Type B pancreatic cell (in vitro differentiated cells): ENCODE measurements at regions not wholly inside any gene's neighbourhood (a gene's known extent, or its start where the extent isn't known, plus 50 kb on each side); places are given as distances from the start of the nearest gene placed in this dataset.

Experiments used
- DNase-seq: peaks from one replicate; pipeline ENCODE4 v3.0.0; 2021; ENCODE audit warnings: mixed read lengths; ENCODE audit not compliant: unreplicated experiment; ENCODE audit errors: extremely low spot score
- H3K27ac Mint-ChIP-seq: 2 replicates; pipeline ENCODE4 v1.8.0; 2021; ENCODE audit warnings: mild to moderate bottlenecking, mixed read lengths
- H3K27me3 Mint-ChIP-seq: 2 replicates; pipeline ENCODE4 v1.8.0; 2021; ENCODE audit warnings: mixed read lengths
- H3K36me3 Mint-ChIP-seq: 2 replicates; pipeline ENCODE4 v1.8.0; 2021; ENCODE audit warnings: mixed read lengths
- H3K4me1 Mint-ChIP-seq: one replicate; pipeline ENCODE4 v1.8.0; 2021; ENCODE audit warnings: mixed read lengths; ENCODE audit not compliant: unreplicated experiment
- H3K4me3 Mint-ChIP-seq: 2 replicates; pipeline ENCODE4 v1.8.0; 2021; ENCODE audit warnings: mild to moderate bottlenecking, mixed read lengths
- H3K9me3 Mint-ChIP-seq: 2 replicates; pipeline ENCODE4 v1.8.0; 2021; ENCODE audit warnings: mixed read lengths
- CTCF ChIP-seq: fragments of 200-600 bp; sonication (generic); conservative IDR thresholded peaks from 2 replicates; pipeline ENCODE4 v1.5.0; 2021; ENCODE audit warnings: antibody characterized with exemption, mild to moderate bottlenecking

- H3K27me3 Mint-ChIP-seq: no peaks in the 10 kb centered on the region
- H3K27ac Mint-ChIP-seq: no peak overlapping the region
- H3K36me3 Mint-ChIP-seq: no peaks in the 10 kb centered on the region
- peaks cover 5% of the 10 kb centered on the region for H3K4me1 Mint-ChIP-seq
- peaks cover 5% of the 10 kb centered on the region for H3K9me3 Mint-ChIP-seq
- DNase-seq: no peak
- H3K4me3 Mint-ChIP-seq: no peak overlapping the region
- TF ChIP-seq CTCF: no peak
Observed at GRCh38 chr1:162976628-162977027, 92.5 kb upstream of the RGS4 start.

- H3K9me3 Mint-ChIP-seq: peaks cover 5% of the 10 kb centered on the region
- peaks cover 5% of the 10 kb centered on the region for H3K4me1 Mint-ChIP-seq
- H3K36me3 Mint-ChIP-seq: no peaks in the 10 kb centered on the region
- H3K27me3 Mint-ChIP-seq: no peaks in the 10 kb centered on the region
- TF ChIP-seq CTCF: no peak
- H3K27ac Mint-ChIP-seq: no peak overlapping the region
- no peak overlapping the region for H3K4me3 Mint-ChIP-seq
- no peak for DNase-seq
Observed at GRCh38 chr1:162974810-162975209, 94.4 kb upstream of the RGS4 start.

- Mint-ChIP-seq H3K4me1 (peaks cover 5% of the 10 kb centered on the region), H3K9me3 (peaks cover 5% of the 10 kb centered on the region), H3K4me3 (no peak overlapping the region), H3K27ac (no peak overlapping the region), H3K27me3 (no peaks in the 10 kb centered on the region), H3K36me3 (no peaks in the 10 kb centered on the region)
- no peak for TF ChIP-seq CTCF
- no peak for DNase-seq
Observed at GRCh38 chr1:162973381-162973795, 95.8 kb upstream of the RGS4 start.

- H3K27me3 Mint-ChIP-seq: no peaks in the 10 kb centered on the region
- H3K27ac Mint-ChIP-seq: no peak overlapping the region
- peaks cover 5% of the 10 kb centered on the region for H3K9me3 Mint-ChIP-seq
- H3K4me3 Mint-ChIP-seq: no peak overlapping the region
- TF ChIP-seq CTCF: no peak
- no peak for DNase-seq
- peaks cover under 1% of the 10 kb centered on the region for H3K4me1 Mint-ChIP-seq
- no peaks in the 10 kb centered on the region for H3K36me3 Mint-ChIP-seq
Observed at GRCh38 chr1:162972773-162973172, 96.4 kb upstream of the RGS4 start.

- no peak overlapping the region for H3K4me3 Mint-ChIP-seq
- TF ChIP-seq CTCF: no peak
- H3K27ac Mint-ChIP-seq: no peak overlapping the region
Observed at GRCh38 chr1:162970021-162970420, 99.1 kb upstream of the RGS4 start.

GRCh38 chr1:162966613-162967012 lies 102.5 kb upstream of the RGS4 start:
- no peaks in the 10 kb centered on the region for H3K36me3 Mint-ChIP-seq
- H3K27me3 Mint-ChIP-seq: no peaks in the 10 kb centered on the region
- H3K4me3 Mint-ChIP-seq: no peak overlapping the region
- TF ChIP-seq CTCF: no peak
- no peaks in the 10 kb centered on the region for H3K4me1 Mint-ChIP-seq
- H3K9me3 Mint-ChIP-seq: peaks cover 14% of the 10 kb centered on the region
- no peak for DNase-seq
- no peak overlapping the region for H3K27ac Mint-ChIP-seq

More at GRCh38 chr1:162970021-162970420, 99.1 kb upstream of the RGS4 start:
- no peaks in the 10 kb centered on the region for H3K27me3 Mint-ChIP-seq
- no peak for DNase-seq
- H3K36me3 Mint-ChIP-seq: no peaks in the 10 kb centered on the region
- no peaks in the 10 kb centered on the region for H3K9me3 Mint-ChIP-seq
- no peaks in the 10 kb centered on the region for H3K4me1 Mint-ChIP-seq
